Mucosa of descending colon (tissue), 3 donors: ENCODE measurements at regions not wholly inside any gene's neighbourhood (a gene's known extent, or its start where the extent isn't known, plus 50 kb on each side); places are given as distances from the start of the nearest gene placed in this dataset.

Experiments
- ATAC-seq: fragments of 200-7000 bp; cut with Tn5 transposase; one replicate; pipeline ENCODE4 v1.9.1; 2020; ENCODE audit warnings: mild to moderate bottlenecking, moderate library complexity
- DNase-seq, 3 donors: peaks; one replicate each; pipeline ENCODE4 v3.0.0-alpha.2; 2020
- H3K36me3 ChIP-seq: fragments of 200-600 bp; one replicate; pipeline ENCODE4 v1.8.0; 2021; ENCODE audit warnings: low read depth, mild to moderate bottlenecking
- H3K4me1 ChIP-seq: fragments of 200-600 bp; one replicate; pipeline ENCODE4 v1.8.0; 2021; ENCODE audit warnings: low read depth, mild to moderate bottlenecking
- H3K4me3 ChIP-seq: fragments of 200-600 bp; one replicate; pipeline ENCODE4 v1.8.0; 2021; ENCODE audit warnings: mild to moderate bottlenecking
- H3K9me3 ChIP-seq: fragments of 200-600 bp; one replicate; pipeline ENCODE4 v1.8.0; 2021; ENCODE audit warnings: mild to moderate bottlenecking
- intact Hi-C, 2 donors: fragments of 100-400 bp; cut with DNase I in 1 of 2; cut with micrococcal nuclease in 1 of 2; formaldehyde crosslinking; loops; one replicate each; pipeline versions ENCODE4 v1.11.0 to v1.11.1; 2022; cut with DNase I, micrococcal nuclease
- TF ChIP-seq, protein P1 (sequence below): fragments of 200-600 bp; IDR thresholded peaks from one replicate; pipeline ENCODE4 v1.8.0; 2022; ENCODE audit warnings: antibody characterized with exemption, mild to moderate bottlenecking
- donor health status: DM: no; HTN: no; CAD: no; lungs with moderate emphysema.
- donor health status: DM: no; HTN: no; CAD: no.
- donor health status: DM: no; HTN: yes; CAD: no.

DNA sequence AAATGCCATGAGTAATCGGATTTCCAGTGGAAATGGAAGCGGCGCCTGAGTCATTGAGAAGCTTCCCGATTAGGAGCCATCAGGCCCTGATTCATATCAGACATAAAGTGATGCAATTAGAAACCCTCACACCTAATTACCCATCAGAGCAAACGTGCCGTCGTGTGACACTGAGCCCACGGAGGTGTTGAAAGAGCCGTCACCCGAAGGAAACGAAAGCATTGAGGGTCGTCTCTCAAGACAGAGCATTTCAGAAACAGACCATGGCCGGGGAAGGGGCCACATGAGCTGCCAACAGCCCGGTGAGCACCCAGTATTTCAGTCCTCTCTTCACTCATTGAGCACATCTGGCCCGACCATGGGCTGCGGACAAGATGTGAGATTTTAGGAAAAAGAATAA, 829.3 kb downstream of the TBC1D22A start:
- intact Hi-C loops: loop anchor here in 1 of 2 donors (10.0 kb wide), 1 partner anchor 1977 kb away; no protein-coding TSS in a partner anchor
- TF ChIP-seq, protein P1, sequence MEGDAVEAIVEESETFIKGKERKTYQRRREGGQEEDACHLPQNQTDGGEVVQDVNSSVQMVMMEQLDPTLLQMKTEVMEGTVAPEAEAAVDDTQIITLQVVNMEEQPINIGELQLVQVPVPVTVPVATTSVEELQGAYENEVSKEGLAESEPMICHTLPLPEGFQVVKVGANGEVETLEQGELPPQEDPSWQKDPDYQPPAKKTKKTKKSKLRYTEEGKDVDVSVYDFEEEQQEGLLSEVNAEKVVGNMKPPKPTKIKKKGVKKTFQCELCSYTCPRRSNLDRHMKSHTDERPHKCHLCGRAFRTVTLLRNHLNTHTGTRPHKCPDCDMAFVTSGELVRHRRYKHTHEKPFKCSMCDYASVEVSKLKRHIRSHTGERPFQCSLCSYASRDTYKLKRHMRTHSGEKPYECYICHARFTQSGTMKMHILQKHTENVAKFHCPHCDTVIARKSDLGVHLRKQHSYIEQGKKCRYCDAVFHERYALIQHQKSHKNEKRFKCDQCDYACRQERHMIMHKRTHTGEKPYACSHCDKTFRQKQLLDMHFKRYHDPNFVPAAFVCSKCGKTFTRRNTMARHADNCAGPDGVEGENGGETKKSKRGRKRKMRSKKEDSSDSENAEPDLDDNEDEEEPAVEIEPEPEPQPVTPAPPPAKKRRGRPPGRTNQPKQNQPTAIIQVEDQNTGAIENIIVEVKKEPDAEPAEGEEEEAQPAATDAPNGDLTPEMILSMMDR: no peak

DNA sequence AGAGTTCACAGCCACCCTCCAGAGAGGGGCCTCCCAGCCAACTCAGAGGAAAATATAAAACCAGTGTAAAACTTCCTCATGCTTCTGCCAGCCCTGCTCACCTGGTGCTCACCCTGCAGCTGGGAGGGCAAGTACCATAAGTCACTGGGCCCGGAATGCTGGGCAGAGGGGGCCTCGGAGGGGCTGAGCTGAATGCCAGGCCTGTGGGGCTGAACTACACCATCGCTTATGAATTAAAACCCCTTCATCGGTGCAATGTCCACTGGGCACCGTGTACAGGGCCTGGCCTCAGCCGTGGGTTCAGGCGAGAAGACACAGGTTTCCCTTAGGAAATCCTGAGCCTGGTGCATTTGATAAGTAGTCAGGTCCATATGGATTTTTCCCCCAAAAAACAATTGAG, 828.6 kb downstream of the TBC1D22A start:
- DNase-seq (no peak), ATAC-seq (no peak)
- Histone ChIP-seq H3K4me1 (no peaks in the 10 kb centered on the region), H3K36me3 (no peaks in the 10 kb centered on the region), H3K4me3 (no peak overlapping the region), H3K9me3 (no peaks in the 10 kb centered on the region)
- intact Hi-C loops: loop anchor here in 1 of 2 donors (10.0 kb wide), 1 partner anchor 1976 kb away; no protein-coding TSS in a partner anchor
- TF ChIP-seq, protein P1: no peak

More for the DNA sequence above, 829.3 kb downstream of the TBC1D22A start:
- no peaks in the 10 kb centered on the region for H3K4me1 ChIP-seq
- no peaks in the 10 kb centered on the region for H3K36me3 ChIP-seq
- H3K9me3 ChIP-seq: no peaks in the 10 kb centered on the region
- DNase-seq: no peak
- no peak for ATAC-seq
- H3K4me3 ChIP-seq: no peak overlapping the region

DNA sequence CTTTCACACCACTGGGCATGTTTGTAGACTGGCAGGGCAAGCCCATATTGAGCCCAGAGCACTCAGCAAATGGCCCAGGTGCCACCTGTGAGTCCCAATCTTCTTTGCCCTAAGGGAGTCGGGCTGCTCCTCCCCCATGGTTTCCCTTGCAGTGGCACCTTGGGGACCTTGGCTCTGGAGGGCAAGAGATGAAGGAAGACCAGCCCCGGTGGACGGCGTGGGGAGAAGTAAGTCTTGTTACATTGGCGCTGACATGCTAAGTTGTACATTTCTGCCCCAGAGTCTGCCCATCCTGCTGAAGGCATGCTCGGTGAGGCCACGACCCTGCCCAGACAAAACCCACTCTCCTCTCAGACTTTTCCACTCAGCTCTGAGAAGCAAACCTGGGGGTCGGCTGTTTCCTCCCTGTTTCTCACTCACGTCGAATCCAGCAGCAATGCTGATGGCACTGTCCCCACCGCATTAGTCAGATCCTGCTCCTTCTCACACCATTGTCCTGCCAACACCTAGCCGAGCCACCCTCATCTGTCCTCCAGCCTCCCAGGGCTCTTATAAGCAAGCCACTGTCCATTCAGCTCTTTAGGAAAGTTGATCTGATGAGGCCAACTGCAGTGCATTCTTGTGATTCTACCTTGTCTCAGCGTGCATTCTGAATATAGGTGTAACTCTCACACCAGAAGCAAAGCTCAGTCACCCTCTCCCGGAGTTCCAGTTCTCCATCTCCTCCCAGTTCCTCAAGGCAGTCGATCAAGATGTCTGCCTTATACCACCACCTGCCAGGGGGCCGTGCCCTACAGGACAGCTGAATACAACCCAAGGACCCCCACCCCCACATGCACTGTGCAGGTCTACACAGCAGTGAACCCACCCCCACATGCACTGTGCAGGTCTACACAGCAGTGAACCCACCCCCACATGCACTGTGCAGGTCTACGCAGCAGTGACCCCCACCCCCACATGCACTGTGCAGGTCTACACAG, 827.1 kb downstream of the TBC1D22A start:
- intact Hi-C loops: loop anchor here in 1 of 2 donors (10.0 kb wide), 1 partner anchor 1975 kb away; no protein-coding TSS in a partner anchor
- no peak for DNase-seq

DNA sequence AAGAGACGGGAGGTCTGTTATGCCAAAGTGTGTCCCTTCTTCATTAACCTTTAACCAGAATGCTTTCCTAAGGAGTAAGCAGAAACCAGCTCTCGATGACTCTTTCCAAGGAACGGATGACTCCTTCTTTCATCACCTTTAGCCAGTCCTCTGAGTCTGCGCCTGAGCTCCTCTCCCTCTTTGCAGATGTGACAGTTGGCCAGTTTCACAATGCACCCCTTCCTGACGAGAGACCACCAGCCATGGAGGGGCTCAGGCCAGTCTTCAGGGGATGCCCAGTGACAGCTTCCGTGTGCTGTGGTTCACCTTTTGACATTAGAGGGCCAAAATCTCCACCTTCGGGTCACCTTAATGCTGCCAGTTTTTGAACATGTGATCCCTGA, 826.1 kb downstream of the TBC1D22A start:
- ATAC-seq (no peak), DNase-seq (no peak)
- Histone ChIP-seq H3K9me3 (peaks cover 6% of the 10 kb centered on the region), H3K36me3 (no peaks in the 10 kb centered on the region), H3K4me3 (no peak overlapping the region), H3K4me1 (no peaks in the 10 kb centered on the region)
- TF ChIP-seq, protein P1: no peak
- intact Hi-C loops: no loop called here

More for the DNA sequence above, 827.1 kb downstream of the TBC1D22A start:
- no peaks in the 10 kb centered on the region for H3K9me3 ChIP-seq
- no peaks in the 10 kb centered on the region for H3K4me1 ChIP-seq
- TF ChIP-seq, protein P1: no peak
- H3K4me3 ChIP-seq: no peak overlapping the region
- H3K36me3 ChIP-seq: no peaks in the 10 kb centered on the region
- no peak for ATAC-seq

DNA sequence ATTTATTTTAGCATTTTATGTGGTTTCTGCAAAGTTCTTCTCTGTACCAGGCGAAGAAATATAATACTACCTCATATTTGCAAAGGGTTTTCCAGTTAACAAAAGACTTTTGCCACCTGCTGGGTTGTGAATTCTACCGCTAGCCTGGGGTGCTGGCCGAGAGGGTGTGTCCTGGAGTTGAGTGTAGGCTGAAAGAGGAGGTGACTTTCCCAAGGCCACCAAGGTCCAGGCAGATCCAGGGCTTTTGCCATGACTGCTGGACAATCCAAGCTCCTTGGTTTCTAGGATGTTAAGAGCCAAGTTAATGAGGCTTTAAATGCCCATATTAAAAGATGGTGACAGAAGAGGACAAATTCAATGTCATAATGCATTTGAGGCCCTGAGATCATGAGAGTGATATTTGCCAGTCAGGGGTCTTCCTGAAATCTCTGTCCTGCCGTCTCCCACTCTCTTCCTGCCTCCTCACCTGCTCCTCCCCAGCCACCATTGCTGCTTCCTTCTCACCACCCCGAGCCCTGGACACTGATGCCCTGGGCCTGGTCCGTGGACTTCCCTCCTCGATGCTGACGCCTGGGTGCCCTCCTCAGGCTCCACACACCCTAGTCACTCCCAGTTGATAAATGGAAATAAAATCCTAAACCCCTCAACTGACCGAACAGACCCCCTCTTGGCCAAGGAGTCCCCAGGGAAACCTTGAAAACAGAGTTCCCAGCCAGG, 825.6 kb downstream of the TBC1D22A start:
- ATAC-seq (no peak), DNase-seq (no peak)
- TF ChIP-seq, protein P1: no peak
- intact Hi-C loops: no loop called here
- Histone ChIP-seq H3K9me3 (peaks cover 12% of the 10 kb centered on the region), H3K4me3 (no peak overlapping the region), H3K36me3 (no peaks in the 10 kb centered on the region), H3K4me1 (no peaks in the 10 kb centered on the region)
